ENCODE measurements at regions not wholly inside any gene's neighbourhood (a gene's known extent, or its start where the extent isn't known, plus 50 kb on each side); places are given as distances from the start of the nearest gene placed in this dataset.

- no peak for DNase-seq
Observed at GRCh38 chr20:50258790-50259483, 68.3 kb downstream of the CEBPB start.

GRCh38 chr20:50259705-50260478 lies 69.3 kb downstream of the CEBPB start:
- no peak for DNase-seq

GRCh38 chr20:50260479-50261221 lies 70.0 kb downstream of the CEBPB start:
- no peak for DNase-seq

- DNase-seq, result no peak
Observed at GRCh38 chr20:50261471-50262212, 71.0 kb downstream of the CEBPB start.

- DNase-seq, result no peak
Observed at GRCh38 chr20:50263831-50264230, 73.2 kb downstream of the CEBPB start.

- DNase-seq, result no peak
Observed at GRCh38 chr20:50264534-50265145, 74.0 kb downstream of the CEBPB start.

GRCh38 chr20:50265245-50265946 lies 74.8 kb downstream of the CEBPB start:
- no peak for DNase-seq

GRCh38 chr20:50266293-50267040 lies 75.8 kb downstream of the CEBPB start:
- DNase-seq, result no peak

GRCh38 chr20:50267041-50267865 lies 76.6 kb downstream of the CEBPB start:
- no peak for DNase-seq

GRCh38 chr20:50267866-50268219 lies 77.2 kb downstream of the CEBPB start:
- DNase-seq, result no peak

- DNase-seq, result no peak
Observed at GRCh38 chr20:50269091-50270033, 78.7 kb downstream of the CEBPB start.

GRCh38 chr20:50270034-50270395 lies 79.4 kb downstream of the CEBPB start:
- no peak for DNase-seq

- DNase-seq, result no peak
Observed at GRCh38 chr20:50270569-50270968, 79.9 kb downstream of the CEBPB start.

- DNase-seq, result no peak
Observed at GRCh38 chr20:50271176-50271575, 80.5 kb downstream of the CEBPB start.

- no peak for DNase-seq
Observed at GRCh38 chr20:50271612-50272011, 81.0 kb downstream of the CEBPB start.

- no peak for DNase-seq
Observed at GRCh38 chr20:50272030-50272723, 81.5 kb downstream of the CEBPB start.

- no peak for DNase-seq
Observed at GRCh38 chr20:50272724-50273446, 82.3 kb downstream of the CEBPB start.
